HEK293 (cell line): ENCODE measurements at regions not wholly inside any gene's neighbourhood (a gene's known extent, or its start where the extent isn't known, plus 50 kb on each side); places are given as distances from the start of the nearest gene placed in this dataset.

ENCODE experiments used
- CTCF ChIA-PET: fragments of 350-600 bp; formaldehyde crosslinking; extraction: SDS; loops from one replicate; lab custom pipeline; 2021; ENCODE audit warnings: antibody characterized with exemption; lab: Yijun Ruan, JAX
- POLR2A ChIA-PET: fragments of 300-600 bp; formaldehyde crosslinking; extraction: SDS; loops from one replicate; lab custom pipeline; 2020; ENCODE audit warnings: antibody characterized with exemption, inconsistent platforms; lab: Yijun Ruan, JAX
- H3K27ac ChIP-seq: fragments of 200-500 bp; sonication (Bioruptor generic); 2 replicates; pipeline ENCODE4 v1.5.1; 2014; ENCODE audit warnings: low read depth, low read length, control low read depth, inconsistent platforms; ENCODE audit errors: extremely low read depth
- H3K36me3 ChIP-seq, 2 experiments: fragments of 200-500 bp in 1 of 2; sonication (Bioruptor generic) in 1 of 2; 1 replicate in 1 of 2; 2 replicates in 1 of 2; pipeline ENCODE4 v1.5.1; 2014 to 2017; ENCODE audit warnings: inconsistent platforms in 2 of 2, low read length in 2 of 2; ENCODE audit not compliant: control insufficient read depth in 2 of 2, insufficient read depth in 1 of 2
- H3K4me1 ChIP-seq: fragments of 200-500 bp; sonication (Bioruptor generic); 2 replicates; pipeline ENCODE4 v1.5.1; 2014; ENCODE audit warnings: mild to moderate bottlenecking, low read length, inconsistent platforms; ENCODE audit not compliant: control insufficient read depth, insufficient read depth
- H3K4me3 ChIP-seq: 2 replicates; pipeline ENCODE4 v1.5.1; 2011; ENCODE audit warnings: low read depth, mild to moderate bottlenecking, control low read depth, low read length, moderate library complexity
- H3K9me3 ChIP-seq: fragments of 200-500 bp; sonication (Bioruptor generic); 2 replicates; pipeline ENCODE4 v1.5.1; 2014; ENCODE audit warnings: low read depth, low read length, inconsistent platforms; ENCODE audit not compliant: control insufficient read depth, insufficient read depth
- BCL6B ChIP-seq: fragments of 450-650 bp; formaldehyde crosslinking; IDR thresholded peaks from 2 replicates; pipeline ENCODE4 v1.5.1; 2017; ENCODE audit warnings: missing biosample characterization, missing genetic modification characterization
- GLI4 ChIP-seq: fragments of 450-650 bp; formaldehyde crosslinking; IDR thresholded peaks from 2 replicates; pipeline ENCODE4 v1.5.1; 2016; ENCODE audit warnings: missing biosample characterization, missing genetic modification characterization
- PRDM10 ChIP-seq: fragments of 450-650 bp; formaldehyde crosslinking; IDR thresholded peaks from 2 replicates; pipeline ENCODE4 v1.5.1; 2016; ENCODE audit warnings: missing biosample characterization, missing genetic modification characterization
- REST ChIP-seq: fragments of 450-650 bp; formaldehyde crosslinking; IDR thresholded peaks from 2 replicates; pipeline ENCODE4 v1.5.1; 2016; ENCODE audit warnings: missing biosample characterization, missing genetic modification characterization
- SP3 ChIP-seq: fragments of 450-650 bp; formaldehyde crosslinking; IDR thresholded peaks from 2 replicates; pipeline ENCODE4 v1.5.1; 2016; ENCODE audit warnings: missing biosample characterization, missing genetic modification characterization
- WT1 ChIP-seq: fragments of 450-650 bp; formaldehyde crosslinking; IDR thresholded peaks from 2 replicates; pipeline ENCODE4 v1.5.1; 2016; ENCODE audit warnings: missing biosample characterization, missing genetic modification characterization
- YY1 ChIP-seq: fragments of 450-650 bp; formaldehyde crosslinking; IDR thresholded peaks from 2 replicates; pipeline ENCODE4 v1.5.1; 2018; ENCODE audit warnings: missing biosample characterization, missing genetic modification characterization
- ZNF221 ChIP-seq: fragments of 450-650 bp; formaldehyde crosslinking; IDR thresholded peaks from 2 replicates; pipeline ENCODE4 v1.5.1; 2017; ENCODE audit warnings: missing biosample characterization, missing genetic modification characterization, borderline replicate concordance
- ZNF26 ChIP-seq: fragments of 450-650 bp; formaldehyde crosslinking; IDR thresholded peaks from 2 replicates; pipeline ENCODE4 v1.5.1; 2016; ENCODE audit warnings: missing biosample characterization, missing genetic modification characterization
- ZNF529 ChIP-seq: fragments of 450-650 bp; formaldehyde crosslinking; IDR thresholded peaks from 2 replicates; pipeline ENCODE4 v1.5.1; 2017; ENCODE audit warnings: missing genetic modification characterization, missing biosample characterization; ENCODE audit not compliant: insufficient replicate concordance
- ZNF580 ChIP-seq: fragments of 450-650 bp; formaldehyde crosslinking; IDR thresholded peaks from 2 replicates; pipeline ENCODE4 v1.5.1; 2016; ENCODE audit warnings: missing biosample characterization, missing genetic modification characterization
- ZNF660 ChIP-seq: fragments of 450-650 bp; IDR thresholded peaks from 2 replicates; pipeline ENCODE4 v1.5.1; 2018; ENCODE audit warnings: missing biosample characterization, mild to moderate bottlenecking, missing genetic modification characterization
- ZSCAN30 ChIP-seq: fragments of 450-650 bp; IDR thresholded peaks from 2 replicates; pipeline ENCODE4 v1.5.1; 2018; ENCODE audit warnings: missing biosample characterization, mild to moderate bottlenecking, missing genetic modification characterization, moderate library complexity
- ZSCAN4 ChIP-seq: fragments of 450-650 bp; formaldehyde crosslinking; IDR thresholded peaks from 2 replicates; pipeline ENCODE4 v1.5.1; 2017; ENCODE audit warnings: missing biosample characterization, missing genetic modification characterization

GRCh38 chr5:160903551-160903950 is 51.5 kb upstream of the ATP10B start (continued):
- TF ChIP-seq SP3 (no peak), BCL6B (tag by site-specific recombination) (no peak), ZSCAN4 (no peak)

- POLR2A ChIA-PET: no interaction called here
- CTCF ChIA-PET: no interaction called here
- no peaks in the 10 kb centered on the region for H3K9me3 ChIP-seq
- no peaks in the 10 kb centered on the region for H3K36me3 ChIP-seq
- H3K27ac ChIP-seq: no peak overlapping the region
- no peak for TF ChIP-seq ZNF580
- TF ChIP-seq GLI4 (tag by site-specific recombination): no peak
- no peak for TF ChIP-seq ZNF529 (tag by site-specific recombination)
- TF ChIP-seq YY1 (tag by site-specific recombination): no peak
- no peak for TF ChIP-seq SP3
- TF ChIP-seq ZNF221 (tag by site-specific recombination): no peak
- TF ChIP-seq WT1 (tag by site-specific recombination): no peak
- no peak for TF ChIP-seq ZNF660
- TF ChIP-seq ZNF26: no peak
- no peak for TF ChIP-seq PRDM10
- no peak for TF ChIP-seq ZSCAN4
- TF ChIP-seq ZSCAN30: no peak
- TF ChIP-seq REST (tag by site-specific recombination): no peak
- TF ChIP-seq, all 188 proteins: peak for 0
- no peak overlapping the region for H3K4me3 ChIP-seq
- H3K4me1 ChIP-seq: no peaks in the 10 kb centered on the region
Measured at GRCh38 chr5:160903076-160903475, 51.1 kb upstream of the ATP10B start.
